ENCODE measurements at regions not wholly inside any gene's neighbourhood (a gene's known extent, or its start where the extent isn't known, plus 50 kb on each side); places are given as distances from the start of the nearest gene placed in this dataset.
"Not testable (repeated sequence)": the region's sequence is repeated elsewhere in the genome, so short reads cannot be mapped to it uniquely, and the experiment has no call there.

DNA sequence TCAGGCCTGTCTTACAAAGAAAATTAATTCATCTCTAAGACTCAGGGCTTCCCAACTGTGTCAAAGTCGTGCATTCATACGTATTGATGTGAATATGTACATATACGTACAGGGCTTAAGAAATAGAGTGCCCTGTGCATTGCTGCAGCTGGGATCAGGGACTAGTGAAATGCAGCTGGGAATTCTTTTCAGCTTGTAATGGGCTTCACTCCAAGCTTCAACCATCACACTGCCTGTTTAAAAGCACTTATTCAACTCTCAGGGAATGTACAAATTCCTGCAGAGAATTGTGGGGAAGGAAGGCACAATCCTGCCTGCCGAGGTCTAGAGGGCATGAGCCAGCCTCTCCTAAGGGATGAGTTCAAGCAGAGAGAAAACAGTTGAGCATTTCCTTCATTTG, 59.6 kb upstream of the MAN2A1 start:
- no peak for DNase-seq (ENCODE audit: low read depth, low spot score)

DNA sequence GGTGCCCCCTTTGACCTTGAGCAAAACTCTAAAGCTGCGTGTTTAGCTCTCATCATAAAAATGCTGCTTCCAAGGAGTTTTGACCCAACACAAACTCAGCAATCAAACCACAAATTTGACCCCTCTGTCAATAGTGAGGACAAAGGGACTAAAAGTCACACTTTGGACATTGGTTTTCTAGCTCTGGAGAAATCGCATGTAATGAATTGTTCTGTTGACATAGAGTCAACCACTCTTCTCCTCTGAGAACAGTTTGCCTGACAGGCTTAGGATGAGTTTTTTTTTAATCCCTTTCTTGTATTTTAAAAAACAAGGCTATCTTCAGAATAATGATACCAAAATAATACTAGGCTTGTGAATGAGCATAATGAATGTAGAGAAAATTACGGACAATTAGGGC, 61.1 kb upstream of the MAN2A1 start:
- no peak for DNase-seq (ENCODE audit: low read depth, low spot score)

DNA sequence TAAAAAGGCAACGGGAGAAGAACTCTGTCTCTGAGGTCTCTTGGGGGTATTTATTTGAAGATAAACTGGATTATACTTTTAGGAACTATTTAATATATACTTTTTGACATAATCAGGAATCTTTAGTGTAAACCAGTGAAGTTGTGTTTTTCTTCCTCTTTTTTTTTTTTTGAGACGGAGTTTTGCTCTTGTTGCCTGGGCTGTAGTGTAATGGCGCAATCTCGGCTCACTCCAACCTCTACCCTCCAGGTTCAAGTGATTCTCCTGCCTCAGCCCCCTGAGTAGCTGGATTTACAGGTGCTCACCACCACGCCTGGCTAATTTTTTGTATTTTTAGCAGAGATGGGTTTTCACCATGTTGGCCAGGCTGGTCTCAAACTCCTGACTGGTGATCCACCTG, 68.5 kb upstream of the MAN2A1 start:
- DNase-seq (ENCODE audit: low read depth, low spot score) = not testable (repeated sequence)

DNA sequence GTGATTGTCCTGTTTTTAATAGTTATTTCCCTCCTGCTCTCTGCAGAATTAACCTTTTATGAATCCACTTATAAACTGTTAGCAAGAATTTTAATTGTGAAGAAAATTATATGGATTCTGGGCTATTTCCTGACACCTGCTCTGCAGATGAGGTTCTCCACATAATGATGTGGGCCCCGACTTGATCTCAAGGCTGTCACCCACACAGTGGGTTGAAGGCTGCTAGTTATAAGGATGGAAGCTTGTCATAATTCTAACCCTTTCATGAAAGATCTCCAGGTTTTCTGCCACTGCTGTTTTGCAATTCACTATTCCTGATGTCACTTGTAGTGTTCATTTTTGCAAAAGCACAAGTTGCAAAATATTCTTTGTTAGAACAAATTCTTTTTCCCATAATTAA, 69.1 kb upstream of the MAN2A1 start:
- no peak for DNase-seq (ENCODE audit: low read depth, low spot score)

DNA sequence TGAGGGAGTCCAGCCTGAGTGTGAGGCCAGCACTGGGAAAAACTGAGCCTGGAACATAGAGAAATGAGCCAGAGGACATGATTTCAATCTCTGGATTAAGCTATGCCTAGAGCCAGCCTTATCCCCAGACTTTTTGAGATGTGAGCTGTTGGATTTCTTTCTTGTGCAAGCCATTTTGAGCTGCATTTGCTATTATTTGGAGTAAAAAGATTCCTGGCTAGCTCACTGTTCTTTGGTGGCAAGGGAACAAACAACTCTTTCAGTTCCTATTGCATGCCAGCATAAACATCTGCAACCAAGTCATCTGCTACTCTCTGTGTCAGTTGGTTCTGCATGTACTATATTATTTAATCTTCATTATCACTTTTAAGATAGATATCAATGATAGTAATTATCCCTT, 70.1 kb upstream of the MAN2A1 start:
- DNase-seq (ENCODE audit: low read depth, low spot score) = no peak

DNA sequence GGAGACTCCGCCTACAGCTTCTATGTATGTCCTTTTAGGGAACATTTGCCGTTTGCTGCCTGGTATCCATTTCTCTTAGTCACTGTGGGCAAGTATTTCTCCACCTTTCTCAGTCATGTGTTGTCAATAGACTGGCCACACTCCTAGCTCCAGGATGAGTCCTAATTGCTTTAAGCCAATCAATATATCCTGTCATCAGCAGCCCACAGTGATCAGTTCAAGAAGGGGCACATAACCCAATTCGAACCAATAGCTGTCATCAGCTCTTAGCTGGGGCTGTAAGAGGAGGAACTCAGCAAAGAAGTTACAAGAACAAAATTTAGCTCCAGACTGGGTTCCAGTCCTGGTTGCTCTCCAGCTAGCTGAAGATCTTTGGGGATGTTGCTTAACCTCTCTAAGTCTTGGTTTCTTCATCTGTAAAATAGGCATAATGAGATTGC, 70.7 kb upstream of the MAN2A1 start:
- no peak for DNase-seq (ENCODE audit: low read depth, low spot score)

DNA sequence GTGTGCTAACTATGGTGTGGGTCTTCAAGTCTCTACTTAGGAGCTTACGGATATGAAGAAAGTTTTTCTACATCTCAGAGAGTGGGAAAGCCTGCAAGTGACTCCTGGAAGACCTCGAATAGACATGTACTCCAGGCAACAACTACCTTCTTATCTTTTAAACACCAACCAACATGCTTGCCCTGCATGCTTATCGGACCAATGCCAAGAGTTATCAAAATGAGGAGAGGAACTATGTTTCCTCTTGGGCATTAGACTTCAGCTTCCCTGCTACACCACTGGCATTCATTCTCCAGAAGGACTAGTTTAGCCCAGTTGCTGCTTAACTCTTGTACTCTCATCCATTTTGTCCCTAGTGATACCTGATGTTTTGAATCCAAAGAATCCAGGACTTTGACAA, 74.7 kb upstream of the MAN2A1 start:
- DNase-seq (ENCODE audit: low read depth, low spot score) = no peak

DNA sequence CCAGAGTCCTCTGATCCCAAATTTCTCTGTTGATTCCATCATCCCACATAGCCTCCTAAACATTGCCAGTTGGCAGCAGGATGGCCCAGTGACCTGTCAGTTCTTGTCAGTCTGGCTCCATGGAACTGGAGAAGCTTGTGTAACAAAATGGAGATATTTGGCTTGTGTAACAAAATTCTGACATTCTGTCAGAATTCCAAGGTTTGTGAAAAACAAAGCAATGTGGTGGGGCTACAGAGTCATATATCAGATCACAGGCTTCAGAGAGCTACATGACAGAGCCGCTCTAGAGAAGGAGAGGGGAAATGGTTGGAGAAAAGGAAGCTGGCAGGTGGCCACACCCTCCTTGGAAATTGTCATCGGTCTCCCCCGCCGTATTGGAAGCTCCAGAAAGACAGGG, 75.4 kb upstream of the MAN2A1 start:
- DNase-seq (ENCODE audit: low read depth, low spot score) = no peak

DNA sequence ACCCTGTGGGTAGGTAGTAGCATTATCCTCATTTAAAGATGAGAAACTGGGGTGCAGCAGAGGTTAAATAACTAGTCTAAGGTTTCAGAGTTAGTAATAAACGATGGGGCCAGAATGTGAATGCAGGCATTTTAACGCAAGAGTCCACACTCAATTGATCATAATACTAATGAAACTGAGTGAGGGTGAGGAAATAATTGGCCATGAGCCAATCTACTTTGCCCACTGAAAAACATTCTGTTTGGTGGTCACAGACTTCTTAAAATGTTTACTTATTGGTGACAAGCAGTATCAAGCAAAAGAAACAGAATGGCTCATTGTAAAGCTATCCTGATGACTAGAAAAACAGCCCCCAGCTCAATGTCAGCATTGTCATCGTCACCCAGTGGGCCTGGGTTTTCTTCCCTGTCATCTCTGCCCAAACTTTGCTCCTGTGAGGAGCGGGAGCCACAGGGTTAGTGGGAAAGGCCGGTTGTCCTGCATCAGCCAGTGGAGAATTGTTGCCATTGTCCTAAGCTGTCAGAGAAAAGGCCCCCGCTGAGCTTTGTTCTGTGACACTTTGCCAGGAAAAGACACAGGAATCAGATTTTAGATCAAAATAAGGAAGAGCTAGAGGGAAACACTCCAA, 77.3 kb upstream of the MAN2A1 start:
- no peak for DNase-seq (ENCODE audit: low read depth, low spot score)

DNA sequence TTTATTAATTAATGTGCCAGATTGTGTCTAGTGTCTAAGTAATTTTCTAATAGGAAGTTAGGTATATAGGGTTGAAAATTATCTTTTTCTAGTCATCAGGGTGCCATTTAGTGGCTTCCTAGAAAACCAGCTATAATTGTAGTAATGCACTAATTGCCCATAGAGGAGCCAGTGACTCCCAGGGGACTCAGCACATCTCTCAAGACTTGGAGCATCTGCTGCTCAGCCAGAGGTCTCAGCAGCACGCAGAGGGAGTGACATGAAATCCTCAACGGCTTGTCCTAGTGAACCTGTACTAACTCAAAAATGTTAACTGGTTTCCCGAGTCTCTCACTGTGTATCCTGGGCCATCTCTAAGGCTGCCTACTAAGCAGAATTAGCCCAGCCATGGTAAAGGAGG, 78.2 kb upstream of the MAN2A1 start:
- DNase-seq (ENCODE audit: low read depth, low spot score) = no peak

DNA sequence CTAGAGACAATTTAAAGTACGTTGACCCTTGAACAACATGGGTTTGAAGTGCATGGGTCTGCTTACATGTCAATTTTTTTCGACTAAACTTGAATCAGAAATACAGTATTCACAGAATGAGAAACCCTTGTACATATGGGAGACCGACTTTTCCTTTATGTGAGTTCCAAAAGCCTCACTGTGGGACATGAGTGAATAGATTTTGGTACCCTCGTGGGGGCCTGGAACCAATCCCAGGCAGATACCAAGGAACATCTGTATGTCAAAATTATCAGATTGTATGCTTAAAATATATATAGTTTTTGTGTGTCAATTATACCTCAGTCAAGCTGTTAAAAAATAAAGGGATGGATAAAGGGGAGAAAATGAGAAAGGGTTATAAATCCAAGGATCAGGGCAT, 78.7 kb upstream of the MAN2A1 start:
- no peak for DNase-seq (ENCODE audit: low read depth, low spot score)

DNA sequence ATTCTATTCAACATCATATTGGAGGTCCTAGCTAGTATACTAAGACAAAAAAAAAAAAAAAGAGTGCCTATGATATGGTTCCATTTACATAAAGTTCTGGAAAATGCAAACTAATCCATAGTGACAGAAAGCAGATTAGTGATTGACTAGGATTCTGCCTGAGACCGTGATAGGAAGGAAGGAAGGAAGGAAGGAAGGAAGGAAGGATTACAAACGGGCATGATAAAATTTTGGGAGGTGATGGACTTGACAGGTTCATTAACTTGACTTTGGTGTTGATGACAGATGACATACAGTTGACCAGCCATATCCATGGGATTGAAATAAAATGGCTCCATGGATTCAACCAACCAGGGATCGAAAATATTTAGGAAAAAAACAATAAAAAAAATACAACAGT, 79.1 kb upstream of the MAN2A1 start:
- DNase-seq (ENCODE audit: low read depth, low spot score) = no peak

DNA sequence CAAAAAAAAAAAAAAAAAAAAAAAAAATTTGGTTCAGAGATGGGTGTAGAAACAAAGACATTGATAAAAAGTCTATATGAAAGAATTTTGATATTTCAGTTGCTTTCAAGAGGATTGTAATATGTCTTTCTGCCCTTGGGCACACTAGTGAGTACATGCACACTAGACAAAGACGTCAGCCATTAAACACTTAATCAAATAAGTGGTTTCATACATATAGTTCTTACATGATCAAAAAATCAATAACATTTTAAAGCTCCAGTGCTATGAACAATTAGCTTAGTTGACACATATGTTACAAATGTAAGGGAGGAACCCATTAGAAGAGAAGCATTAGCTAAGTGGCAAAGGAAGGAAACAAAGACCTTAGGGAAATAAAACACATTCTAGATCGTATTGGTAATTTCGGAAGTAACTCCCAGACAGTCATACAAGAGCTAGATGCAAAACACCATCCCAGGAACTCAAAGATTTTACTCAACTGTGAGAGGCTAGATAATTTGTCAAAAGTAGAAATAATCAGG, 84.5 kb upstream of the MAN2A1 start:
- DNase-seq (ENCODE audit: low read depth, low spot score) = no peak

DNA sequence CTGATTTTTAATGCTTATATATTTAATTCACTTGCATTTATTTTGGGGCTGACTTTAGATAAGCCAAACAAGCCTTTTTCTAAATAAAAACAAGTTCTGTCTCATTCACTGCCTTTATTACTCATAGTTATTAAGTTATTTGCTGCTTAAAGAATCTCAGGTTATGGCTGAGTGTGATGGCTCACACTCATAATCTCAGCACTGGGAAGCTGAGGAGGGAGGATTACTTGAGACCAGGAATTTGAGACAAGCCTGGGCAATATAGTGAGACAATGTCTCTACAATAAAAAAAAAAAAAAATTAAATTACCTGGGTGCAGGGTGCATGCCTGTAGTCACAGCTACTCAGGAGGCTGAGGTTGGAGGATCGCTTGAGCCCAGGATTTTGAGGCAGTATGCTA, 85.0 kb upstream of the MAN2A1 start:
- no peak for DNase-seq (ENCODE audit: low read depth, low spot score)

DNA sequence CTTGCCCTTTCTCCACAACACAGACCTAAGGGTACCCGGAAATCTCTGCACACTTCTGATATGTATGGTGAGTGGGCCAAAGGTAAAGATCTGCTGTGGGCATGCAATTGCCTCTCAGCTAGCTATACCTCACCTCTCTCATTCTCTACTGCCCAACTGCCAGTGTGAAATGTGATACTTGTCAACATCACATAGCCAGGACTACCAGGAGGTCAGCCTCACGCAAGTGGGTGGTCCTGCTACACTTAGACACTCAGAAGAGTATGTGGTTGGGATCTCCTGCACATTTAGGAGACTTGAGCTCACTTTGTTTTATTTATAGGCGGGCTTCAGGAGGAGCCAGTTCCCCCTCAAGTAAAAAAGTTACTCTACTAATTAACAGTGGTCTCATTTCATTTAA, 88.0 kb upstream of the MAN2A1 start:
- no peak for DNase-seq (ENCODE audit: low read depth, low spot score)

DNA sequence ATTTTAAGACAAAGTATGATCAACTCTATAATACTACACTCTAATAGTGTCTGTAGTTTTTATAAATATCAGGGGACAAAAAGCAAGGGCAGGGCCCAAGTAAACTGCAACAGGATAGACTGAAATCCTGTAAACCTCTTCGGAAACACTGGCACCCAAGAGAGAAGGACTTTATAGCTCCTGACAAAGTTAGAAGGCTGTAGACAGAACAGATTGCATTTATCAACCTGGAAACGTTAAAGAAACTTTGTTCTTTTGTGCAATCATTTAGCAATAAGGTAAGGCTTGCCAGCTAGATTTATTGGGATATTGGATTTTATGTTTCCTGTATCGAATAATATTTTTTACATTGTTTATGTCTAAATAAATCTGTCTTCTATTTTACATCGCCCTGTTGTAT, 91.8 kb upstream of the MAN2A1 start:
- DNase-seq (ENCODE audit: low read depth, low spot score) = no peak

DNA sequence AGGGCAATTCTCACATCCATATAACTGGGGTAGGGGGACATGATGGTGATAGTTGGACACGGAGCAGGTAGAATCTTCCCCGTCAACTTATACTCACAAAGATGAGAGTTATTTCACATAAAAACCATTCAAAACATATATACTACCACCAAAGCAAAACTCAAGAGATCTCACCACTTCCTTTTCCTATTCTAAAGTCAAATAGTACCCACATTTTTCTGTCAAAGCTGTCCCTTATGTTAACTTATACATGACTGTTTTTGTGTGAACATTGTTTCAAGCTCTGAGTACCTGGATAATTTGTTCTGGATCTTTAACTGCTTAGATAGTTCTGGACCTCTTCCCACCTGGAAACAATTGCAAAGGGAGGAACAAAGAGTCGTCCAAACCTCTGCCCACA, 95.5 kb upstream of the MAN2A1 start:
- DNase-seq (ENCODE audit: low read depth, low spot score) = no peak

DNA sequence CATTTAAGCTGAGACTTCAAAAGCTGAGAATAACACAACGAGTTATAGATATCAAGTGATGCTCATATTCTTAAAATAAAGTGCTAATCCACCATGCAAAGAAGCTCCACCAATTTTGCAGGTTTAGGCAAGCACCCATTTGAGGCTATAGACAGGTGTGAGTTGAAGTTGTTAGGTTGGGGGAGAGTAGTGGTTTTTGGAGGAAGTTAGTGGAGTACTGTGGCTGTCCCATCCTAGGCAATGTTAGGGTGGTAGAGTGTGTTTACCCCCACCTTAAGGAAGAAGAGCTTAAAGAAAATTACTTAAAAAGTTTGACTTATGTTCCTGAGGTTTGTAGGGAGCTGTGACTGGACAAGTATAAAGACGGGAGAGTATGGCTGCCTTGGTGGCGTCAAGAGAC, 98.9 kb upstream of the MAN2A1 start:
- DNase-seq (ENCODE audit: low read depth, low spot score) = no peak

DNA sequence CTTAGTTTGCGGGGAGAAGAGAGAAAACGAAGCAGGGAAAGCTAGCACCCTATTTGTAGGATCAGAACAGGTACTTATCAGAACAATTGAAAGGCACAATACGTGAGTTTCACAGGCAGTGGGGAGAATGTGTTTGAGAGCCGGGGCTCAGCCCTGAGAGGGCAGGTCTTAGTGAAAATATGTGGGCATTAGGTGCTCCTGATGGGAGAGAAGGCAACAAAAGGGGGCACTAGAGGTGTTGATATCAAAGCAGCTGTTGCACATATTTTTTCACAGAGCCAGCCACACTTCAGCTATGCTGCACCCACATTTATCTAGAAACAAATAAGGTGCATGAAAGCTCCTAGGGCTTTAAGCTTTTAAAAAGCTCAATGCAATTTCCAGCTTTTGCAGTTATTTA, 99.7 kb upstream of the MAN2A1 start:
- DNase-seq (ENCODE audit: low read depth, low spot score) = no peak

DNA sequence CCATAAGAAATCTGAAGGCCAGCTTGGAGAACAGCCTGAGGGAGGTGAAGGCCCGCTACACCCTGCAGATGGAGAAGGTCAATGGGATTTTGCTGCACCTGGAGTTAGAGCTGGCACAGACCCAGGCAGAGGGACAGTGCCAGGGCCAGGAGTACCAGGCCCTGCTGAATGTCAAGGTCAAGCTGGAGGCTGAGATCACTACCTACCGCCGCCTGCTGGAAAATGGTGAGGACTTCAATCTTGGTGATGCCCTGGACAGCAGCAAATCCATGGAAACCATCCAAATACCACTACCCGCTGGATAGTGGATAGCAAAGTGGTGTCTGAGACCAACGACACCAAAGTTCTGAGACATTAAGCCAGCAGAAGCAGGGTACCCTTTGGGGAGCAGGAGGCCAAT, 100.5 kb upstream of the MAN2A1 start:
- no peak for DNase-seq (ENCODE audit: low read depth, low spot score)

DNA sequence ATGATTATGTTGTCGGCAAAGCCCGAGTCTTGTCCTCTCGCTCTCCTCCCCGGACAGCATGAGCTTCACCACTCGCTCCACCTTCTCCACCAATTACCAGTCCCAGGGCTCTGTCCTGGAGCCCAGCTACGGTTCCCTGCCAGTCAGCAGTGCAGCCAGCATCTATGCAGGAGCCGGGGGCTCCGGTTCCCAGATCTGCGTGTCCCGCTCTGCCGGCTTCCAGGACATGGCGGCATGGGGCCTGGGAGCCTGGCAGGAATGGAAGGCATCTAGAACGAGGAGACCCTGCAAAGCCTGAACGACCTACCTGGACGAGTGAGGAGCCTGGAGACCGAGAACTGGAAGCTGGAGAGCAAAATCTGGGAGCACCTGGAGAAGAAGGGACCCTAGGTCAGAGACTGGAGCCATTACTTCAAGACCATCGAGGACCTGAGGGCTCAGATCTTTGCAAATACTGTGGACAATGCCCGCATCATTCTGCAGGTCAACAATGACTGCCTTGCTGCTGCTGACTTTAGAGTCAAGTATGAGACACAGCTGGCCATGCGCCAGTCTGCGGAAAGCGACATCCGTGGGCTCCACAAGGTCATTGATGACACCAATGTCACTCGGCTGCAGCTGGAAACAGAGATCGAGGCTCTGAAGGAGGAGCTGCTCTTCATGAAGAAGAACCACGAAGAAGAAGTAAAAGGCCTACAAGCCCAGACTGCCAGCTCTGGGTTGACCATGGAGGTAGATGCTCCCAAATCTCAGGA, 101.3 kb upstream of the MAN2A1 start:
- no peak for DNase-seq (ENCODE audit: low read depth, low spot score)

DNA sequence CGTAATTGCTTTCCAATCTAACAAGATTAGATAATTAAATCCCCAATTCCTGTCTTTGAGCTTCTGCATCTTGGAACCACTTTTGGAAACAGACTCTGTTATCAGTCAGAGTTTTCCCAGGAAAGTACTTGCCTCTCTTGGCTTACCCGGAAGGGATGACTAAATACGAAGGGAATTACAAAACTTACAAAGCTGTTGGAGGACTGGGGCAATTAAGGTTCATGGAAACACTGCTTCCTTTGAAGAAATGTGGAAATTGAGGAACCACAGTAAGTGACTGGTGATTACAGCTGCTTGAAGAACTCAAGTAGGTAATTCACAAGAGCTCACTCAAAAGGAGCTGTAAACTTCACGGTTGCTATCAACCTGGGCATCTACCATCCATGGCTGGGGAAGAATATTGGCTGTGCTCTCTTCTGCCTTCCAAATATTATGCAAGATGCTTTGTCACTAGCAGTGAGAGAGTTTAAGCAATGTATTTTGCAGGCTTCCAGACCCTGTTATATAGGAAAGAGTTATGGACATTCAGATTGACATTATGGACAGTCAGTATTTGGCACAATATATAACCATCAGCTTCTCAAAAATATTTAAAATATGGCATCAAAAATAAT, 104.6 kb upstream of the MAN2A1 start:
- no peak for DNase-seq (ENCODE audit: low read depth, low spot score)

DNA sequence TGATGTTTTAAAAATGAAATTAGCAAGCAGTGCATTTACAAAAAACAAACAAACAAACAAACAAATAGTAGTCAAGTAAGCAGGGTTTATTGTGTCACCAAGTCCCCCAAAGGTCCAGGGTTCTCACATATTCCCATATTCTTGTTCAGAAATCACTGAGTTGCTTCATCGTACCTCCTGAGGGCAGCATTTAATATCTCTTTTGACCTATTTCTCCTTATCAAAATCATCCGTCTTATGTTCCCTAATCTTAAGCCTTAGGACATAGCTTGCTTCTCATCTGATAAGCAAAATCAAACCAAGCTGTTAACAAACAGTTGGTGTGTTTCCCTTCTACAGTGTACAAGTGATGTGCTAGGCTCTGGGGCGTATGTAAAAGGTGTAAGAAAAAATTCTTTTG, 109.5 kb upstream of the MAN2A1 start:
- no peak for DNase-seq (ENCODE audit: low read depth, low spot score)
